T-helper 17 cell (primary cell): ENCODE measurements at regions not wholly inside any gene's neighbourhood (a gene's known extent, or its start where the extent isn't known, plus 50 kb on each side); places are given as distances from the start of the nearest gene placed in this dataset.

Experiments
- ATAC-seq: fragments of 150-1000 bp; cut with Tn5 transposase; 2 replicates; pipeline ENCODE4 v1.10.0; 2021; ENCODE audit warnings: mild to moderate bottlenecking, moderate library complexity
- DNase-seq, 3 donors: peaks; one replicate each; pipeline versions ENCODE4 v3.0.0 to v3.0.0-alpha.2; 2020 to 2021
- H3K9me3 ChIP-seq: one replicate; pipeline ENCODE4 v1.7.0; 2013; ENCODE audit warnings: low read length, mild to moderate bottlenecking; ENCODE audit not compliant: control insufficient read depth, poor library complexity, severe bottlenecking
- H3K27ac Mint-ChIP-seq: one replicate; pipeline ENCODE4 v1.8.0; 2022; ENCODE audit warnings: mild to moderate bottlenecking, moderate library complexity, mixed read lengths
- H3K27me3 Mint-ChIP-seq: one replicate; pipeline ENCODE4 v1.8.0; 2022; ENCODE audit warnings: mixed read lengths
- H3K36me3 Mint-ChIP-seq: one replicate; pipeline ENCODE4 v1.8.0; 2022; ENCODE audit warnings: low read depth, mixed read lengths
- H3K4me1 Mint-ChIP-seq: one replicate; pipeline ENCODE4 v1.8.0; 2022; ENCODE audit warnings: mild to moderate bottlenecking, mixed read lengths
- H3K4me3 Mint-ChIP-seq: one replicate; pipeline ENCODE4 v1.8.0; 2022; ENCODE audit warnings: mild to moderate bottlenecking, moderate library complexity, mixed read lengths

GRCh38 chr20:48180024-48180423 lies 394.7 kb upstream of the SULF2 start:
- H3K36me3 Mint-ChIP-seq, result peaks cover 3% of the 10 kb centered on the region
- H3K9me3 ChIP-seq, result no peaks in the 10 kb centered on the region
- H3K27ac Mint-ChIP-seq, result no peak overlapping the region
- DNase-seq (no peak), ATAC-seq (no peak)
- peaks cover 30% of the 10 kb centered on the region for H3K27me3 Mint-ChIP-seq
- peaks cover 5% of the 10 kb centered on the region for H3K4me1 Mint-ChIP-seq
- H3K4me3 Mint-ChIP-seq, result no peak overlapping the region

GRCh38 chr20:48178633-48179032 lies 393.4 kb upstream of the SULF2 start:
- peaks cover 5% of the 10 kb centered on the region for H3K4me1 Mint-ChIP-seq
- DNase-seq (no peak), ATAC-seq (no peak)
- no peaks in the 10 kb centered on the region for H3K9me3 ChIP-seq
- H3K27ac Mint-ChIP-seq, result no peak overlapping the region
- H3K36me3 Mint-ChIP-seq, result peaks cover 3% of the 10 kb centered on the region
- no peak overlapping the region for H3K4me3 Mint-ChIP-seq
- H3K27me3 Mint-ChIP-seq, result peaks cover 38% of the 10 kb centered on the region

GRCh38 chr20:48177058-48177457 lies 391.8 kb upstream of the SULF2 start:
- no peaks in the 10 kb centered on the region for H3K9me3 ChIP-seq
- no peak for ATAC-seq
- H3K4me1 Mint-ChIP-seq, result peaks cover 5% of the 10 kb centered on the region
- no peak overlapping the region for H3K4me3 Mint-ChIP-seq
- H3K36me3 Mint-ChIP-seq, result peaks cover 3% of the 10 kb centered on the region
- no peak for DNase-seq
- peaks cover 48% of the 10 kb centered on the region for H3K27me3 Mint-ChIP-seq
- H3K27ac Mint-ChIP-seq, result no peak overlapping the region

GRCh38 chr20:48176139-48176538 lies 390.9 kb upstream of the SULF2 start:
- H3K9me3 ChIP-seq, result no peaks in the 10 kb centered on the region
- Mint-ChIP-seq H3K27me3 (peaks cover 54% of the 10 kb centered on the region), H3K4me1 (peaks cover 5% of the 10 kb centered on the region), H3K36me3 (peaks cover 3% of the 10 kb centered on the region), H3K4me3 (no peak overlapping the region), H3K27ac (no peak overlapping the region)
- ATAC-seq, result no peak
- no peak for DNase-seq

GRCh38 chr20:48175261-48175660 lies 390.0 kb upstream of the SULF2 start:
- no peak overlapping the region for H3K27ac Mint-ChIP-seq
- H3K36me3 Mint-ChIP-seq, result peaks cover 3% of the 10 kb centered on the region
- ATAC-seq (no peak), DNase-seq (no peak)
- H3K27me3 Mint-ChIP-seq, result peaks cover 56% of the 10 kb centered on the region
- H3K9me3 ChIP-seq, result no peaks in the 10 kb centered on the region
- H3K4me3 Mint-ChIP-seq, result no peak overlapping the region
- peaks cover 5% of the 10 kb centered on the region for H3K4me1 Mint-ChIP-seq

GRCh38 chr20:48172357-48172702 lies 387.0 kb upstream of the SULF2 start:
- ATAC-seq (no peak), DNase-seq (no peak)
- Mint-ChIP-seq H3K36me3 (peaks cover 3% of the 10 kb centered on the region), H3K4me1 (no peaks in the 10 kb centered on the region), H3K27ac (no peak overlapping the region), H3K27me3 (peaks cover 64% of the 10 kb centered on the region), H3K4me3 (no peak overlapping the region)
- H3K9me3 ChIP-seq, result no peaks in the 10 kb centered on the region

- no peak for ATAC-seq
- Mint-ChIP-seq H3K27ac (no peak overlapping the region), H3K27me3 (peaks cover 63% of the 10 kb centered on the region), H3K36me3 (peaks cover 3% of the 10 kb centered on the region), H3K4me3 (no peak overlapping the region), H3K4me1 (no peaks in the 10 kb centered on the region)
- H3K9me3 ChIP-seq, result no peaks in the 10 kb centered on the region
- DNase-seq, result no peak
Measured at GRCh38 chr20:48171626-48172356, 386.5 kb upstream of the SULF2 start.

- ATAC-seq (no peak), DNase-seq (no peak)
- Mint-ChIP-seq H3K4me3 (no peak overlapping the region), H3K36me3 (peaks cover 3% of the 10 kb centered on the region), H3K4me1 (no peaks in the 10 kb centered on the region), H3K27me3 (peaks cover 67% of the 10 kb centered on the region), H3K27ac (no peak overlapping the region)
- no peaks in the 10 kb centered on the region for H3K9me3 ChIP-seq
Measured at GRCh38 chr20:48171071-48171470, 385.8 kb upstream of the SULF2 start.

- DNase-seq (no peak), ATAC-seq (no peak)
- H3K27me3 Mint-ChIP-seq, result peaks cover 68% of the 10 kb centered on the region
- no peak overlapping the region for H3K4me3 Mint-ChIP-seq
- H3K4me1 Mint-ChIP-seq, result no peaks in the 10 kb centered on the region
- no peaks in the 10 kb centered on the region for H3K9me3 ChIP-seq
- no peak overlapping the region for H3K27ac Mint-ChIP-seq
- H3K36me3 Mint-ChIP-seq, result peaks cover 3% of the 10 kb centered on the region
Measured at GRCh38 chr20:48170625-48171024, 385.3 kb upstream of the SULF2 start.

- H3K4me1 Mint-ChIP-seq, result peaks cover 3% of the 10 kb centered on the region
- no peak for ATAC-seq
- H3K27me3 Mint-ChIP-seq, result peaks cover 77% of the 10 kb centered on the region
- H3K27ac Mint-ChIP-seq, result no peak overlapping the region
- no peaks in the 10 kb centered on the region for H3K9me3 ChIP-seq
- H3K36me3 Mint-ChIP-seq, result peaks cover 3% of the 10 kb centered on the region
- DNase-seq, result no peak
- H3K4me3 Mint-ChIP-seq, result no peak overlapping the region
Measured at GRCh38 chr20:48169650-48170225, 384.5 kb upstream of the SULF2 start.

GRCh38 chr20:48166082-48166835 lies 381.0 kb upstream of the SULF2 start:
- H3K4me3 Mint-ChIP-seq, result no peak overlapping the region
- no peak for ATAC-seq
- H3K27ac Mint-ChIP-seq, result no peak overlapping the region

GRCh38 chr20:48165401-48165685 lies 380.1 kb upstream of the SULF2 start:
- H3K36me3 Mint-ChIP-seq, result peaks cover 3% of the 10 kb centered on the region
- peaks cover 81% of the 10 kb centered on the region for H3K27me3 Mint-ChIP-seq
- H3K27ac Mint-ChIP-seq, result no peak overlapping the region
- DNase-seq (no peak), ATAC-seq (no peak)
- peaks cover 6% of the 10 kb centered on the region for H3K4me1 Mint-ChIP-seq
- no peak overlapping the region for H3K4me3 Mint-ChIP-seq
- H3K9me3 ChIP-seq, result no peaks in the 10 kb centered on the region

More at GRCh38 chr20:48166082-48166835, 381.0 kb upstream of the SULF2 start:
- no peaks in the 10 kb centered on the region for H3K9me3 ChIP-seq
- Mint-ChIP-seq H3K36me3 (peaks cover 3% of the 10 kb centered on the region), H3K4me1 (peaks cover 6% of the 10 kb centered on the region), H3K27me3 (peaks cover 81% of the 10 kb centered on the region)
- DNase-seq, result no peak

- Mint-ChIP-seq H3K4me1 (peaks cover 6% of the 10 kb centered on the region), H3K36me3 (peaks cover 2% of the 10 kb centered on the region), H3K27me3 (peaks cover 78% of the 10 kb centered on the region), H3K27ac (no peak overlapping the region), H3K4me3 (no peak overlapping the region)
- ATAC-seq, result no peak
- no peak for DNase-seq
- no peaks in the 10 kb centered on the region for H3K9me3 ChIP-seq
Measured at GRCh38 chr20:48164566-48165400, 379.5 kb upstream of the SULF2 start.
